ENCODE measurements at regions not wholly inside any gene's neighbourhood (a gene's known extent, or its start where the extent isn't known, plus 50 kb on each side); places are given as distances from the start of the nearest gene placed in this dataset.

DNA sequence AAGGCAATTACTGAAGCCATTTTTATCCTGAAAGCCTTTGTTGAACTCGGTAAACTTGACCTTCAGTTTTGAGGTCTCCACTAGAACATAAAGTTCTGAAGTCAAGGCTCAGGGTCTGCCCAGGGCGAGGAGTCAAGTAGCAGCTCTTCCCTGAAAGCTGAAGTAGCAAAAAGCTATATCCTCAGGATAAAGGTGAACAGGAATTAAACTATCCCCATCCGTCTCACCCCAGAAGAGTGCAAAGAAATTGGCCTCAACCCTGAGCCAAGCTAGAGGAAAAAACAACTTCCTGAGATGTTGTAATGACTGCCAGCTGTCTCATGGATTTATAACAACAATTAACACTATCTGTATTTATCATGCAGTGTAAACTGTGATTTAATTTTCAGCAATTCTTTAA is 590.8 kb downstream of the SPRY1 start:
- no peak for DNase-seq (ENCODE audit: low read depth in 3 of 3)

DNA sequence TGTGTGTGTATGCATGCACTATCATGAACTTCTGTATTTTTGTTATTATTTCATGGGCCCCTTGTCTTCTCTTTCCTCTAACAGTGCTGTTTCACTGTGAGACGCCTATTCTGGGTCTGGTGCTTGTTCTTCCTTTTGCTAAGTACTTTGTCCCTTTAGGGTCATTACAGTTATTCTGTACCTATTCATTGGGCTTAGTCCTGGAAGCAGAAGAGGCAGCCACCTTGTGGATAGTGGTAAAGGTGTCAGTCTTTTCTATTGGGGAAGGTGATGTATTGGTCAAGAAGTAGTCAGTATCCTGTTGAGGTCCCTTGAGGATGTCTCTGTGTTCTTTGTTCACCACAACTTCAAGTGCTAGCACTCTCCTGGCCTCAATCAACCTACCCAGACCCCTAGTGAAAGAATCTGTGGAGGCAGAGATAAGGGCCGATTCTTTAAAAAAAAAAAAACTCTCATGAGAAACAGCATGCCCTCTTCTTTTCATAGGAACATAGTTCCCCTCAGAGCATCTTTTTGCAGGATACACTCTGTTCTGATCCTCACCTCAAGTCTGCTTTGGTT is 593.8 kb downstream of the SPRY1 start:
- no peak for DNase-seq (ENCODE audit: low read depth in 3 of 3)

- DNase-seq (ENCODE audit: low read depth in 3 of 3): no peak
Observed at GRCh38 chr4:123994917-123995316, 598.3 kb downstream of the SPRY1 start.

GRCh38 chr4:123995936-123996335 is 599.3 kb downstream of the SPRY1 start:
- DNase-seq (ENCODE audit: low read depth in 3 of 3): no peak

DNA sequence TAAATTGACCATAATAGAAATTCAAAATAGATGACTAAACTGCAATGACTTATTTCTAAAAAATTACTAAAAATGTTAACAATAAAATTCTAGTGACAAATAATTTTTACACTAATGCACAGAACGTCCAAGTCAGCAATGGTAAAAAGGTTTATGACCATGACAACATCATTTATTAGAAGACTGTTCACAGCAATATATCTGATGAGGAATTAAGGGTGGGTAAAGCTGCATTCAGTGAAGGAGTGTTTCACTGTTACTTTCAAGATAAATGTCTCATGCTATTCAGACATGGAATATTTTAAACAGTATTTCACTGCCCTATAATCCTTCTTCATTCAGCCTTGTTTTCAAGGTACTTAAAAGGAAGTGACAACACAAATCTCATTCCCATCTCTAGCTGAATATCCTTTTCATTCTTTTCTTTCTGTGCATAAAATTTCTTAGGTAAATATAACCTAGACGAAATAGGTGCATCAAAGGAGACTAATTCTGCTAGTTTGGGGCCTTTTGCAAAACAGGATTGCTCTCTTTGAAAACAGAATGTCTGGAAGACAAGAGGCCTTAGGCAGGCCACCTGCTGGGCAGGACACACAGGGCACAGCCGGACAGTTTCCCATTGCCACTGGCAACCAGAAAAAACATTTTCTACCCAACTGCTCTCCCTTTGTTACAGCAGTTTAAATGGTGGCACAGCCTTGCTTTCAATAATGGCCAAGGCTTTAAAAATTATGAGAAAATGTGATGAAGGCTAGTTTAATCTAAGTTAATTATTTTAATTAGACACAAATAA is 600.3 kb downstream of the SPRY1 start:
- no peak for DNase-seq (ENCODE audit: low read depth in 3 of 3)

DNA sequence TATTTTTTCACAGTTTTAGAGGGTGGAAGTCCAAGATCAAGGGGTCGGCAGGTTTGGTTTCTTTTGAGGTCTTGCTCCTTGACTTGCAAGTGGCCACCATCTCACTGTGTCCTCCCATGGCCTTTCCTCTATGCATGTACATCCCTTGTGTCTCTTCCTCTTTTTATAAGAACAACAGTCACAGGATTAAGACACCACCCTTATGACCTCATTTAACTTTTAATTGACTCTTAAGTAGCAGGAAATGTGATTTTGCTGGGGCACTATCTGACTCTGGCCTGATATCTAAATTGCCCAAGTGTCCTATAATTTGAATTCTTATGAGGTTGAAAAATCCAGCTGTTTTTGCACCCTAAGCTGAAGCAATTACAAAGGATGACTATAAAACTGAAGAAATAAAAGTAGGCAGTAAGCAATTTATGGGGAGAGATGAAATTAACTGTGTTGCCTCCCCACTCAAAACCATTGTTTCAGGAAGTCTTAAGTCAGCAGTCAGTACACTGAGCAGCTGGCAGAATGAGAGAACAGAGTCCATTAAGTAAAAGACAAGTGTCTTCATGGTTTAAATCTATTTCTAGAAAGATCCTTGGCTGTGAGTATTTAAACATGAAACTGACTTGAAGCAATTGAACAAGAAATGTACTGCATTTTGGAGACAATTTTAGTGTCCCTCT is 601.3 kb downstream of the SPRY1 start:
- no peak for DNase-seq (ENCODE audit: low read depth in 3 of 3)

GRCh38 chr4:124000233-124000632 is 603.6 kb downstream of the SPRY1 start:
- no peak for DNase-seq (ENCODE audit: low read depth in 3 of 3)

DNA sequence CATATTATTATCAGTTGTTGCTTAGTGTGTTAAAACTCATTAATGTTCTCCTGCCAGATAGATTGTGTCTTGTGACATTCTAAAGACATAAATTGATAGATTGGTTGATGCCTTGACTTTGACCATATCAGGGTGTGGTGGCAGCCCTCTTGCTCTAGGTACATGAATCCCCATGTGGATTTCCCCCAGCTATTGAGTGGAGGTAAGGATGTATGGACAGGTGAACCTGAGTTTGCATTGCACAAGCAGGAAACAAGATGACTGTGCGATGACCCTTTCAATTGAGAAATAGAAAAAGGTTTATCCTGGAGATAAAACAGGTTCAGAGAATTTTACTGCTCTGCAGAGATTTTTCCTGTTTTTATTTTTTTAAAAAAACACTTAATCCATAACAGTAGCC is 619.2 kb downstream of the SPRY1 start:
- DNase-seq (ENCODE audit: low read depth in 3 of 3): no peak

DNA sequence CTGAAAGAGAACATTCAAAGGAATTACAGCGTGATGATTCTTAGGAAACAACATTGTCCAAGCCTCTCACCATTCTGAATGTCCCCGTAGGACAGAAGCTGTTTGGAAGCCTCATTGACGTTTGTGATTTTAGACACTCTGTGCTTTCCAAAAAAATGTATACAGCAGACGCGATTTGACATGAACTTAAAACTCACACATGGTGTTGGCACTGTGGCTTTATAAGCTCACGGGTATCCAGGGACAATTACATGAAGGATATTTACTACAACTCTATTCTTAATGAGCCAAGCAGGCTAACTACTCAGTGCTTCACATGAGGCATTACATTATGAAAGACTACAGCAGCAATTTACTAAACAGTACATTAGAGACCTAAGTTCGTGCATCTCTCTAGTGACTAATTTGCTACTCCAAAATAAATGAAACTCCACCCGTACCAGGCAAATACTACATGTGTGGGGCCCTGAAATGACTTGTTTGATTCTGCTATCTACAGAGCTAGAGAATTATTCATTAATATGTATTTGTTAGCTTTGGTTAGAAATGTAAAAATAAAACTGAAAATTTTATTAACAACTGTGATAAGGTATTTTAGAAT is 620.7 kb downstream of the SPRY1 start:
- no peak for DNase-seq (ENCODE audit: low read depth in 3 of 3)

GRCh38 chr4:124018383-124019317 is 622.1 kb downstream of the SPRY1 start:
- DNase-seq (ENCODE audit: low read depth in 3 of 3): no peak

DNA sequence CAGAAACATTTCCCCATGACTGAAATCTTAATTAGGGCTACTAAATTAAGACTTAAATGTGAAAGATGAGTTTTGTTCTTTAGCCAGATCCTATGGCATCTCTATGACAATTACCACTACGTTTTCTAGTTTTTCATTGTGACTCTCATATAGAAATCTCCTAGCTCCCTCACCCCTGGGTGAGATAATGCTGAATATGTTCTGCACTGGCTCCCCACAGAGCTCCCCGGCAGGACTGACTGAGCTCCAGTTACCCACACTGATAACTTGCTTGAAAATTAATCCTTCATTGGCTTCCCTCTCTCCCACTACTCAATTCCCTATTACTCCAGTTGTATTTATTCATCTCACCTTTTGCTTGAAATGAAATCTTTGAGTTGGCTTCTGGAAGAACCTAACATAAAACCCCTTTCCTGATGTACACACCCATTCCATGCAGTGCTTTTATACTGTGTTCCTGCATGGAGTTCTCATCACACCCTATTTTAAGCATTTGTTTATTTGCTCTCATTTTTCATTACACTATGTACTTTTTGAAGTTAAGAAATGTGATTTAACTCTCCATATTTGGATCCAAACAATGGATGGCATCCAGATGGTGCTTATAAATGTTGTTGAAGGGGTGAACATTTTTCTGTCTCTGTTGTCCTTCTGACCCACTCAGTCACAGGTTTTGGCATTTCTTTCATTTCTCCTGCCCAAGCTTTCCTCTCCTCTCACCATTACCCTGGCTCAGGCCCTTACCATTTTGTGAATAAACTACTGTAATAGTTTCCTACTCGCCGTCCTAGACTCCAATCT is 623.4 kb downstream of the SPRY1 start:
- no peak for DNase-seq (ENCODE audit: low read depth in 3 of 3)

- DNase-seq (ENCODE audit: low read depth in 3 of 3): no peak
Observed at GRCh38 chr4:124025000-124025399, 628.4 kb downstream of the SPRY1 start.

GRCh38 chr4:124025428-124025827 is 628.8 kb downstream of the SPRY1 start:
- DNase-seq (ENCODE audit: low read depth in 3 of 3): no peak

DNA sequence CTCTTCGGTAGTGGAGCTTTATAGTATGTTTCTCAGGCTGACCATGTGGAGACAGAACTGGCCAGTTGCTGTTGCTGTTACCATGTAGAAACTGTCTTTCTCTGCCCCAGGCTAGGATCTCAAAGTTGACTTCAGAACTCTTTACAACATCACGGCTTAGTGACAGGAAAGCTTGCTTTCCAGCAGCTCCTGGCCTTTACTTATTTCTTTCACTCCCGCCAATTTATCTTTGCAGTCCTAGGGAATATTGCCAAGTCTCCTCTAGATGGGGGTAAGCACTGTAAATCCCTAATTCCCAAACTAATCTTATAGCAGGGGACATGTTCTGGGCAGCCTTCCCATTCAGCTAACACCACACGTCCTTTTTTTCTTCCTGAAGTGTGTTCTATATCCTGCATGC is 631.6 kb downstream of the SPRY1 start:
- no peak for DNase-seq (ENCODE audit: low read depth in 3 of 3)

DNA sequence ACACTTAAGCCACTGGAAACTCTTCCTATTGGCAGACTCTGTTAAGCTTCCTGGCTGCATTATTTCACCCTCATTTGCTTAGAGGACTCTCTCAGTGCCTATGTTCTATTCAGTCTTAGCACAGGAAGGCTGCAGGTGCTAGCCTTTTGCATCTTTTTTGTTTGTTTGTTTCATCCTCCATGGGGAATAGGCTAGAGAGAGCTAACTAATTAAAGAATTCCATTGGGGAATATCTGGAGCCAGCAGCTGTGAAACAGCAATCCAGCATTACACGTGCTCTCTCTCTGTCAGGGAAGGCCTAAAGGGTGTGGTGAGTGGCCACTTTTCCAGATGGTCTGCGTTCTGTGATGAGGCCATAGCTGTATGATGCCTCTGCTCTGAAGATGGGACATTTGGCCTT is 633.6 kb downstream of the SPRY1 start:
- DNase-seq (ENCODE audit: low read depth in 3 of 3): no peak

DNA sequence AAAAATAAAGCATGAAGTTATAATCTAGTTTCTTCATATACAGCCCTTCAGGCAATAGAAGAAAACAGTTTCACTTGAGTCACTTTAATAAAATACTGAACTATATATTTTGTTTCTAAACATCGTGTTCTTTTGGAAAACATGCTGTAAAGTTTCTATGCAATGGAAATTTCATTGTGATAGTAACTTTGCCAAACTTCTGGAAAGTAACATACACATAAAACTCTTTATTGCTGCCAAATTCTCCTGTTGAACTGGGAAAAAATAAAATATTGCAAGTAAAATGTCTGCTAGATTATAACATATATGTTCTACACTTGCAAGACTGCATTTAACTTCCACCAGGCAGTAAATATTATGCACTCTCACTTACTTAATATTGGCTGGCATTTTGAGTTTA is 635.4 kb downstream of the SPRY1 start:
- DNase-seq (ENCODE audit: low read depth in 3 of 3): no peak

GRCh38 chr4:124035364-124036041 is 638.9 kb downstream of the SPRY1 start:
- DNase-seq (ENCODE audit: low read depth in 3 of 3): no peak

DNA sequence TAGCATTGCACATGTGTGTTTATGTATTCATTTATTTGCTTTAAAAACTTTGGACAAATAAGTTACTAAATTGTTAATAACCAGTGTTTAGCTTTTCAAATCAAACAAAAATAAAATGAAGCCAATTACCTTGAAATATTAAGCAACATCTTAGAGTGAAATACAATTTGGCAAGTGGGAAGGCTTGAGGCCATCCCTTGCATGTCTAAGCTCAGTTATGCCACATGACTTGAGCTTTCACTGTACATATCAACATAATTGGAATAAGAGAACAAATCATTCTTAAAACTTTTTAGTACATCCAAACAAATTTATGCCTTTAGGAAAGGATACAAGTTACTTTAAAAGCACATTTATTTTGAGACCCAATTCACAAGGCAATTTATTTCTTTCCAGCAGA is 640.6 kb downstream of the SPRY1 start:
- no peak for DNase-seq (ENCODE audit: low read depth in 3 of 3)

GRCh38 chr4:124044330-124044729 is 647.7 kb downstream of the SPRY1 start:
- DNase-seq (ENCODE audit: low read depth in 3 of 3): no peak

DNA sequence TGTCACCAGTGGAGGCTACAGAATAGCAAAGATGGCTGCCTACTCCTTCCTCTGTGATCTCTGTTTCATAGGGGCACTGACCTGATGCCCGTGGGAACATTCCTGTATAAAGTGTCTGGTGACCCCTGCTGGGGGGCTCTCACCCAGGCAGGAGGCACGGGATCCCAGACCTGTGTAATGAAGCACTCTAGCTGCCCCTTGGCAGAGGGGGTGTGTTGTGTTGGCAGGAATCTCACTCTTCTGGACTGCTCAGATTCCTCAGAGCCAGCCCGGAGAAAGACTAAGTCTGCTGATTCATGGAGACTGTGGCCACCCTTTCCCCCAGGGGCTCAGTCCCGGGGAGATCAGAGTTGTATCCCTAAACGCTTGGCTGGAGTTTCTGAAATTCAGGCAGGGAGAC is 648.3 kb downstream of the SPRY1 start:
- DNase-seq (ENCODE audit: low read depth in 3 of 3): no peak

Data from stimulated activated CD4-positive, alpha-beta T cell treated with anti-CD3 and anti-CD28 coated beads, TNF-alpha, amount 100 ng/mL, for 48 hours (primary cell).